ENCODE measurements at regions not wholly inside any gene's neighbourhood (a gene's known extent, or its start where the extent isn't known, plus 50 kb on each side); places are given as distances from the start of the nearest gene placed in this dataset.

DNA sequence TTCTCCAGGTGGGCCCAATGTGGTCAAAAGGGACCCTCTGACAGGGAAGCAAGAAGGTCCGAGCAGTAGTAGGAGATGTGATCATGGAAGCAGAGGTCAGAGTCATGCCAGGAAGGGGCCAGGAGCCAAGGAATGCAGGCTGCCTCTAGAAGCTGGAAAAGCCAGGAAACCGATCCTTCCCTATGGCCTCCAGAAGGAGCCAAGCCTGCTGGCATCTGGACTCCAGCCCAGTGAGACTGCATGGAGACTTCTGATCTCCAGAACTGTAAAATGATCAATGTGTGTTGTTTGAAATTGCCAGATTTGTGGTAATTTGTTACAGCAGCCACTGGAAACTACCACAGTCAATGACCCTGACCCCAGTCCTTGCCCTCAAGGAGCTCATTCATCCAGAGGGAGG lies 56.8 kb upstream of the SPATA12 start:
- no peak overlapping the region for H3K4me2 ChIP-seq (ENCODE audit: insufficient read depth, low read length)
- no peak for DNase-seq
- ATAC-seq (ENCODE audit: insufficient read depth, low read depth): no peak
- H3K27me3 ChIP-seq (ENCODE audit: insufficient read depth, low read length, poor library complexity): peaks cover 5% of the 10 kb centered on the region
- no peak overlapping the region for H3K9ac ChIP-seq (ENCODE audit: low read depth, low read length)
- H3K27ac ChIP-seq (ENCODE audit: low read length): no peak overlapping the region
- H2AFZ ChIP-seq (ENCODE audit: low read depth, low read length): no peak overlapping the region
- H3K9me3 ChIP-seq (ENCODE audit: insufficient read depth, low read length, severe bottlenecking): no peaks in the 10 kb centered on the region
- no peak overlapping the region for H3K4me3 ChIP-seq (ENCODE audit: low read depth in 1 of 2, low read length in 2 of 2)
- peaks cover 20% of the 10 kb centered on the region for H3K4me1 ChIP-seq (ENCODE audit: insufficient read depth, low read length)
- no peaks in the 10 kb centered on the region for H3K36me3 ChIP-seq (ENCODE audit: insufficient read depth, low read length)
- H4K20me1 ChIP-seq (ENCODE audit: insufficient read depth, low read length): no peaks in the 10 kb centered on the region
- no peak for TF ChIP-seq CTCF (IDR thresholded peaks at IDR 0.05; ENCODE audit: borderline replicate concordance, extremely low read depth, low read length, poor library complexity, severe bottlenecking)
- no peak for TF ChIP-seq EZH2 (IDR thresholded peaks at IDR 0.05; ENCODE audit: borderline replicate concordance, low read depth, low read length, severe bottlenecking)
- H3K79me2 ChIP-seq (ENCODE audit: insufficient read depth, low read length): no peaks in the 10 kb centered on the region

GRCh38 chr3:57001356-57001755 lies 59.1 kb upstream of the SPATA12 start:
- no peak overlapping the region for H3K27ac ChIP-seq (ENCODE audit: low read length)
- H3K4me2 ChIP-seq (ENCODE audit: insufficient read depth, low read length): no peak overlapping the region
- peaks cover 5% of the 10 kb centered on the region for H3K27me3 ChIP-seq (ENCODE audit: insufficient read depth, low read length, poor library complexity)
- H3K4me1 ChIP-seq (ENCODE audit: insufficient read depth, low read length): no peaks in the 10 kb centered on the region
- no peaks in the 10 kb centered on the region for H3K9me3 ChIP-seq (ENCODE audit: insufficient read depth, low read length, severe bottlenecking)
- H3K4me3 ChIP-seq (ENCODE audit: low read depth in 1 of 2, low read length in 2 of 2): no peak overlapping the region
- H3K36me3 ChIP-seq (ENCODE audit: insufficient read depth, low read length): no peaks in the 10 kb centered on the region
- TF ChIP-seq EZH2 (IDR thresholded peaks at IDR 0.05; ENCODE audit: borderline replicate concordance, low read depth, low read length, severe bottlenecking) (no peak), CTCF (IDR thresholded peaks at IDR 0.05; ENCODE audit: borderline replicate concordance, extremely low read depth, low read length, poor library complexity, severe bottlenecking) (no peak)
- no peak overlapping the region for H2AFZ ChIP-seq (ENCODE audit: low read depth, low read length)
- no peak for DNase-seq
- no peak for ATAC-seq (ENCODE audit: insufficient read depth, low read depth)
- no peaks in the 10 kb centered on the region for H4K20me1 ChIP-seq (ENCODE audit: insufficient read depth, low read length)
- H3K9ac ChIP-seq (ENCODE audit: low read depth, low read length): no peak overlapping the region
- no peaks in the 10 kb centered on the region for H3K79me2 ChIP-seq (ENCODE audit: insufficient read depth, low read length)

GRCh38 chr3:57000012-57000411 lies 60.5 kb upstream of the SPATA12 start:
- Histone ChIP-seq H3K79me2 (ENCODE audit: insufficient read depth, low read length) (no peaks in the 10 kb centered on the region), H3K9ac (ENCODE audit: low read depth, low read length) (no peak overlapping the region), H3K9me3 (ENCODE audit: insufficient read depth, low read length, severe bottlenecking) (no peaks in the 10 kb centered on the region), H3K36me3 (ENCODE audit: insufficient read depth, low read length) (no peaks in the 10 kb centered on the region), H3K27me3 (ENCODE audit: insufficient read depth, low read length, poor library complexity) (no peaks in the 10 kb centered on the region), H3K27ac (ENCODE audit: low read length) (no peak overlapping the region), H4K20me1 (ENCODE audit: insufficient read depth, low read length) (no peaks in the 10 kb centered on the region), H3K4me2 (ENCODE audit: insufficient read depth, low read length) (no peak overlapping the region), H3K4me1 (ENCODE audit: insufficient read depth, low read length) (no peaks in the 10 kb centered on the region), H2AFZ (ENCODE audit: low read depth, low read length) (no peak overlapping the region), H3K4me3 (ENCODE audit: low read depth in 1 of 2, low read length in 2 of 2) (no peak overlapping the region)
- no peak for TF ChIP-seq EZH2 (IDR thresholded peaks at IDR 0.05; ENCODE audit: borderline replicate concordance, low read depth, low read length, severe bottlenecking)
- no peak for TF ChIP-seq CTCF (IDR thresholded peaks at IDR 0.05; ENCODE audit: borderline replicate concordance, extremely low read depth, low read length, poor library complexity, severe bottlenecking)
- DNase-seq (no peak), ATAC-seq (ENCODE audit: insufficient read depth, low read depth) (no peak)

DNA sequence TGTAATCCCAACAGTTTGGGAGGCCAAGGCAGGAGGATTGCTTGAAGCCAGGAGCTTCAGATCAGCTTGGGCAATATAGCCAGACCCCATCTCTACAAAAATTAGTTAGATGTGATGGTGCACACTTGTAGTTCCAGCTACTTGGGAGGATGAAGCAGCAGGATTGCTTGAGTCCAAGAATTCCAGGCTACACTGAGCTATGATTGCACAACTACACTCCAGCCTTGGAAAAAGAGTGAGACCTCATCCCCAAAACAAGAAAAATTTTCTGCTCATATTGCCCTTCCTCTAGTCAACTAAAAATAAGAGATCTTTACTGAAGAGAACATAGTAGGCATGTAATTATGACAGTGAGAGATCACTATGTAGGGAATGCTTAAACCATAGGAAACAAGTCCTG lies 60.9 kb upstream of the SPATA12 start:
- DNase-seq: no peak
- ATAC-seq (ENCODE audit: insufficient read depth, low read depth): no peak
- no peak overlapping the region for H2AFZ ChIP-seq (ENCODE audit: low read depth, low read length)
- no peaks in the 10 kb centered on the region for H3K36me3 ChIP-seq (ENCODE audit: insufficient read depth, low read length)
- H3K9ac ChIP-seq (ENCODE audit: low read depth, low read length): no peak overlapping the region
- no peaks in the 10 kb centered on the region for H3K27me3 ChIP-seq (ENCODE audit: insufficient read depth, low read length, poor library complexity)
- no peak overlapping the region for H3K27ac ChIP-seq (ENCODE audit: low read length)
- H3K79me2 ChIP-seq (ENCODE audit: insufficient read depth, low read length): no peaks in the 10 kb centered on the region
- H3K4me3 ChIP-seq (ENCODE audit: low read depth in 1 of 2, low read length in 2 of 2): no peak overlapping the region
- no peaks in the 10 kb centered on the region for H3K4me1 ChIP-seq (ENCODE audit: insufficient read depth, low read length)
- H3K9me3 ChIP-seq (ENCODE audit: insufficient read depth, low read length, severe bottlenecking): no peaks in the 10 kb centered on the region
- TF ChIP-seq EZH2 (IDR thresholded peaks at IDR 0.05; ENCODE audit: borderline replicate concordance, low read depth, low read length, severe bottlenecking) (no peak), CTCF (IDR thresholded peaks at IDR 0.05; ENCODE audit: borderline replicate concordance, extremely low read depth, low read length, poor library complexity, severe bottlenecking) (no peak)
- no peak overlapping the region for H3K4me2 ChIP-seq (ENCODE audit: insufficient read depth, low read length)
- H4K20me1 ChIP-seq (ENCODE audit: insufficient read depth, low read length): no peaks in the 10 kb centered on the region
